GM19468 (cell line): ENCODE measurements at regions not wholly inside any gene's neighbourhood (a gene's known extent, or its start where the extent isn't known, plus 50 kb on each side); places are given as distances from the start of the nearest gene placed in this dataset.

ENCODE experiments used
- ATAC-seq: cut with Tn5 transposase; IDR thresholded peaks from one replicate; pipeline ENCODE4 v1.9.1; 2021; ENCODE audit warnings: mild to moderate bottlenecking, moderate library complexity, moderate number of reproducible peaks; ENCODE audit not compliant: unreplicated experiment; ENCODE audit errors: extremely low read depth

DNA sequence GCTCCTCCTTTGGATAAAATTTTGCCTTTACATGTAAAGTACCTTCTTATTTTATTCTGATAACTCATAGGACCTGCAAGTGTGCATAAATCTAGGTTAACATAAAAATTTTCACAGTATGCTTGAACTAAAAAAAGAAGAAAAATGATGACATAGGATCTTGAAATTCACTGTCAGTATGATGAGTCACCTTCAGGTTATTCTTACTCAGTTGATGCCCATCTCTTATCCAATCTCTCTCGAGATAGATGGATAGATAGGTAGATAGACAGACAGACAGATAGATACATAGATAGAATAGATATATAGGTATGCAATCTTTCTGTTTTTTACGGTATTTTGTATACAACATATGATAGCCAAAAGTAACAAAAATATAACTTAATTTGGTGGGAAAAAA lies 485.5 kb downstream of the NAF1 start:
- ATAC-seq: no peak

DNA sequence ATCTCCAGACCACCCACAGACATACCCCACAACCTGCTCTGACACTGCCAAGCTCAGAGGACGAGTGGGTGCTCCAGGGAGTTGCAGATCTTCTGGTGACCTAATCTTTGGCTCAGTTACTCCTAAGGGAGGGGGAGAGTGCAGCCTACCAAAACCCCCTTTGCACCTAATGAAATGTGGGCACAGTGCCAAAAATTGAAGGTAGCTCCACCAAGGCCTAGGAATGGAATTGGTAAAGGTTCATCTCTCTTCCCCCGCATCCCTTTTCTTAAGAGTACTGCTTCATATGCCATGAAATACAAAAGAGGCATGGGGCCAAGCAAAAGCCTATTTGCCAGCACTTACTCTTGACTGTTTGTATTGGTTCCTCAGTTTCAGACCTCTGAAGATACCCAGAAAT lies 491.0 kb downstream of the NAF1 start:
- ATAC-seq: no peak

DNA sequence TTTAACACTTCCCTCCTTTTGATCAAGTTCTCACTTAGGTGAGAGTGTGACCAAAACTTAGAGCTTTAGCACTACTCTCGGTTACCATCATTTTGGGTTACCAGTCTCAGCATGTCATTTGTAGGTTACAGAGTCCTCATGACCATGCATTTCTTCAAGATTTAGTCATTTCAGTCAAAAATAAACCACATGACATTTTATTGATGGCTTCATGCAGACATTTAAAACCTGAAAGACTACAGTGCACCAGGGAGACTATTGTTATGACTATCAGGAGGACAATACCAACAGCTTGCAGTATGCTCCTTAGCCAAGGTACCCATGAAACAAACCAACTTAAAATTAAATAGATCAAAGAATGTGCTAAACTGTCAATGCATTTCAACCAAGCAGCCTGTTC lies 498.1 kb upstream of the FSTL5 start:
- no peak for ATAC-seq

DNA sequence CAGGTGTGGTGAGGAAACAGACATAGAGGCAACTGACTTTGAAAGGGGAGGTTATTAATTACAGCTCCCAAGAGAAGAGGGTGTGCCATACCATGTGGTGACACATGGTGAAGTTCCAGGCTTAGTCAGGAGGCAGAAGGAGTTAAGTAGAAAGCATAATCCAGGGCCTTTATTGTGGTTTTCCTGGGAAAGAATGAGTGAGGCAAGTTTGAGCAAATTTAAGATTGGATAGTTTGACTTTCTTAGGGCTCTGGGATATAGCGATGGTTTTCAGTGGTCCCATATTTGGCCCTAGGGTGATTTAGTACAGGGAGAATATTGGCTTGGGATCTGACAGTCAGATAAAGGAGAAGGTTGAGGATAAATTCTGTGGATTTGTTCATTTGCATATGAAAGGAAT lies 495.9 kb upstream of the FSTL5 start:
- ATAC-seq: no peak

DNA sequence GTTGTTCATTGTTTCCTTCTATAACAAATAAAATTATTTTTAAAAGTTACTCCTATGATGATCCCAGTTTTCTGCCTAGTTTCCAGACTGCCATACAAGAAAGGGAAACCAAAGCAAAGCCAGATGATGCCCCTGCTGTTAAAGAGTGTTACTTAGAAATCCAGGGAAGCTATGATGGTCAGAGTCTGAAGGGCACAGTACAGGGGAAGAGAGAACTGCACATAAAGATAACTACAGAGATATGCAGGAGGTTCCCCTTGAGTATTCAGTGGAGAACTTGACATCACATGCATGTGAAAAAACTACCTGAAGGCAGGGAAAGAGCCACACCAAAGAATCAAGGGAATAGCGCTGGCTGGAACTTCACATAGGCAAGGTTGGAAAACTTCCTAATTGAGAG lies 494.2 kb upstream of the FSTL5 start:
- no peak for ATAC-seq

DNA sequence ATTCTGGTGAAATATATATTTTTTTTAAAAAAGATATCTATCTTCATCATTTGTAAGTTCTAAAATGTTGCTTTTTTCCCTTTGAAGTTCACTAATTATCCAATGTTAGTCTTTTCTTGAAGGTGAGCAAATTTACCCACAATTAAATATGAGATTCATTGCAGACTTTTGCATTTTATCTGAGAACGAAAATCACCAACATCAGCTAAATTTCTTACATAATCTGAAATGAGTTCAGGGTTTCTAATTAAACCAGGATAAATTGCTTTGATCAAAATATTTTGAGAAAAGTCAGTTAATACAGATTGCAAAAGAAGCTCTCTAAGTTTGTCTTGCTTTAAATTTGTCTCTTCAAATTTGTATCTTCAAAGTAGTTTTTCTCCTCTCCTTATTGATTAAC lies 486.4 kb upstream of the FSTL5 start:
- ATAC-seq: no peak

DNA sequence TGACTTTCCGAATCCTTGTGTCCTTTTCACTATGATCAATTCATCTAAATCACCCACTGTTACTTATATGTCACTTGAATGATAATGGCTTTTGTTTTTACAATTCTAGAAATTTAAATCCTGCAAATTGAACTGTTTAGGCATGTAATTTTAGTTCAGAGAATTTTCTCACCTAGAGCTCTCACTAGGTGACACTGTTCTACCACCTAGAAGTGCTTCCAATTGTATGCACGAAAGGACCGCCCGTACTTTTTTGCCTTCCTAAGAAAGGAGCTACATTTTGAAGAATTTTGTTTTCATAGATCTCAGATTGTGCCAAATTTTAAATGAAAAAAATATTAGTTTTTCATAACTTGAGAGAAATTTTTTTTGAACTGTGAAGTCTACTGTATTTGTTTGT lies 481.6 kb upstream of the FSTL5 start:
- ATAC-seq: no peak

DNA sequence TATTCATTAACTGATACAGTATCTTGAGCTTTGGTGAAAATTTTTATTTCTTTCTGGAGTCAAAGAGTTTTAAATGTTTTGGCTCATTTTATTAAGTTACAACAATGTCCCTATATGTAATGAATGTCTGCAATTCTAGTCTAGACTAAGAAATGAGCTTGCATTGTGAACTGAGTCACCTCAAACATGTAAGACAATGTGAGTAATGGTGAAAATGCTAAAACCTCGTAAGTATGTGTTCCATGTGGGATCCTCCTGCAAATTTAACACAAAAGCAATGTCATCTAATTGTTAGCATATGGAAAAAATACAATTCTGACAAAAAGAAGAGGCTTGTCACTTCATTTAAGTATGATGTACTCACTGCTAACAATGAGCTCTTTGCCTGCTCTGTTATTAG lies 480.5 kb upstream of the FSTL5 start:
- ATAC-seq: no peak

DNA sequence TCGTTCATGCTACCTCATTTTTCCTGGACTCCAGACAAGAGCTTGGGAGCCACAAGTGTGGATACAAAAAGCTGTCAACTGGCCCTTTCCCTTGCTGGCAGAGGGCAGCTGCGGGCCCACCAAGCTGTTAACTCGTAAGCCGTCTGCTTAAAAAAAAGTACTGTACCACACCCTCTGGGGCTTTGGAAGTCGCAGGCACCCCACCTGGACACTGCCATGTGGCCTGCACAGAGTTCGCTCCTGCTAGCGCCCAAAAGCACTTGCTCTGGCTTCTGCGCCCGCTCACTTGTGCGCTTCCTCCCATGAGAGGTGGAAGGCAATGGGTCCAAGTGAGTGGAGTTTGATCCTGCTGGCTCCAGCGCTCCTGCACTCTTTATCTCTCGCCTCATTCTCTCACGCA lies 476.4 kb upstream of the FSTL5 start:
- no peak for ATAC-seq

DNA sequence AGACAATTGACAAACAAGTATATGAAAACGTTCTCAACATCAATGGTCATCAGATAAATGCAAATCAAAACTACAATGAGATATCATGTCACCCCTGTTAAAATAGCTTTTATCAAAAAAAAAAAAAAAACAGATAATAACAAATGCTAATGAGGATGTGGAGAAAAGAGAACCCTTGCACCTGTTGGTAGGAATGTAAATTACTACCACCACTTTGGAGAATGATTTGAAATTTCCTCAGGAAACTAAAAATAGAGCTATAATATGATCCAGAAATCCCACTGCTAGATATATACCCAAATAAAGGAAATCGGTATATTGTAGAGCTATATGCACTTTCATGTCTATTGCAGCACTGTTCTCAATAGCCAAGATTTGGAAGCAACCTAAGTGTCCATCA lies 470.6 kb upstream of the FSTL5 start:
- no peak for ATAC-seq

DNA sequence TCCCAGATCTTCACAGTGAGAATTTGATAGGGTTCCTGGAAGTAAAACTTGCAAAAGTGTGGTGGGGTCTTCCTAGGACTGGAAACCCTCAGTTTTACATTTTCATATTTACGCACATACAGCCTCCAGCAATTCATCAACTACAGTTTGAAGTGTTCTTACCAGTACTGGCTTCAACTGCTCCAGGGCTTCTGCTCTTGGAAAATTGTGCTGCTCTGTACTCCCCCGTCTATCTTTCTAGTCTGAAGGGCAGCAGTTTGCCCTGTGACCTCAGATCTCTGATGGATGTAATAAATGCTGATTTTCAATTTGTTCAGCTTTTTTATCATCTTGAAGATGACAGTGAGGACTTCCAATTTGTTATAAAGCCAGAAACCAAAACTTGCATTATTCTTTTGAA lies 458.9 kb upstream of the FSTL5 start:
- no peak for ATAC-seq

DNA sequence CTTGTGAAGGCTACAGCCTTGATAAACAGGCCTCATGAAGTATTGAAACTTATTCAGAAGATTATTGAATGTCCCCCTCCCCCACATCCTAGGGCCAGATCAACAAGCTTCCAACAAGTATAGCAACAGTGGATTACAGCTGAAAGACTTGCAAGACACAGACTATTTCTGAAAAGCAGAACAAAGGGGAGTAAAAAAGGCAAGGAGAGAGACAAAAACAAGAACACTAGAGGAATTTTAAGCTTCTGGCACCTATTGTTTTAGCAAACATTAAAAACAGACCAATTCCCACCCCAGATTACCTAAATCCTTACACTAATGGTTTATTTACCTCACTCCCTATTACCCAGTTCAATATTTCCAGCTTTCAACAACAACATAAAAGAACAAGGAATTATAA lies 446.3 kb upstream of the FSTL5 start:
- no peak for ATAC-seq

DNA sequence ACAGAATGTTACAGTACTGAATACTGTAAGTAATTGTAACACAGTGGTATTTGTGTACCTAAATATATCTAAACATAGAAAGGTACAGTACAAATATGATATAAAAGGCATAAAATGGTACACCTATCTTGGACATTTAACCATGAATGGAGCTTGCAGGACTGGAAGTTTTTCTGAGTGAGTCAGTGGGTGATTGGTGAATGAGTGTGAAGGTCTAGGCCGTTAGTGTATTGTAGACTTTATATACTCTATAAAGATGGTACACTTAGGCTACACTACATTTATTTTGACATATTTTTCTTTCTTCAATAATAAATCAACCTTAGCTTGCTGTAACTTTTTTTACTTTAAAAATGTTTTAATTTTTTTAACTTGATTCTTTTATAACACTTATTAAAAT lies 422.5 kb upstream of the FSTL5 start:
- no peak for ATAC-seq

DNA sequence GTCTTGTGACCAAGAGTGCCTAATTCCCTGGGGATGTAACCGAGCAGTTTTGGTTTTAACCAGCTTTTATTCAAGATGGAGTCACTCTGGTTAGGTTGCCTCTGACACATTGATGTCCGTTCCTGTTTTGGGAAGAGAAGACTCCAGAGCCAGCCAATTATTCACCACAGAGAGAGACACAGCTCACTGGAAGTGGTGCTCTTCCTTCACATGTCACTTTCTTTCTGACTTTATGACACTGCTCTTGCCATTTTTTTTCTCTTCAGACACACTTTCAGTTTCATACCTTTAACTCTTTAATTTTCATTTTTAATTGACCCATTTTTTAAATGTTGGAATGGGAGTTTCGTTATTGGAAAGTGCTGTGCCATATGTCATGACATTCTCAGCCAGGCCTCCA lies 418.4 kb upstream of the FSTL5 start:
- ATAC-seq: no peak

DNA sequence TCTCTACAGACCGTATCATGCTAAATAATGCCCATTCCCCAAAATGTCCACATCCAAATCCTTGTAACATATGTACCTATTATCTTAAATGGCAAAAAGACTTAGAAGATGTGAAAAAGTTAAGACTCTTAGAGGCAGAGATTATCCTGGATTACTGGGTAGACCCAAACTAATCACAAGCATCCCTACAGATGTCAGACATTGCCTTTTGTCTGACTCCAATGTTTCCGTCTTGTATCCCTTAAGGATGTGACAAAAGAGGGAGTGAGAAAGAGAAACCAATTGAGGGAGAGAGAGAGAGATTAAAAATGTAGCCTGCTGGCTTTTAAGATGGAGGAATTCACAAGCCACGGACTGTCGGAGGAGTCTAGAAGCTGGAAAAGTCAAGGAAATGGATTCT lies 401.9 kb upstream of the FSTL5 start:
- ATAC-seq: no peak

DNA sequence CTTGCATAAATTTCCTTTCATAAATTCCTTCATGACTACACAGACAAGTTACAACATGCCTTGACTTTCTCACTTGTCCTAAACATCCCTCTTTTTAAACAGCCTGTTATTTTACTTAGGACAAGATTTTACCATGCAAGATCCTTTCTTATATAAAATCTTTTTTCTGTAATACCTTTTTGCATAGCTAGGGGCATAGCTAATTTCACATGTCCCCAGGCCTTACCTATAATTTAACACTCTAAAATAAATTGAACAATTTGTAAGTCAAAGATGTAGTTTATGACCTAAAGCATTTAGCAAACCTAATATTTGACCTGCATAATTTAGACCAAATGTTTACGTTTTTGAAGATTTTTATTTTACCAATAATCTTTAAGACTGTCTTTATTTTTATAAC lies 396.3 kb upstream of the FSTL5 start:
- ATAC-seq: no peak

DNA sequence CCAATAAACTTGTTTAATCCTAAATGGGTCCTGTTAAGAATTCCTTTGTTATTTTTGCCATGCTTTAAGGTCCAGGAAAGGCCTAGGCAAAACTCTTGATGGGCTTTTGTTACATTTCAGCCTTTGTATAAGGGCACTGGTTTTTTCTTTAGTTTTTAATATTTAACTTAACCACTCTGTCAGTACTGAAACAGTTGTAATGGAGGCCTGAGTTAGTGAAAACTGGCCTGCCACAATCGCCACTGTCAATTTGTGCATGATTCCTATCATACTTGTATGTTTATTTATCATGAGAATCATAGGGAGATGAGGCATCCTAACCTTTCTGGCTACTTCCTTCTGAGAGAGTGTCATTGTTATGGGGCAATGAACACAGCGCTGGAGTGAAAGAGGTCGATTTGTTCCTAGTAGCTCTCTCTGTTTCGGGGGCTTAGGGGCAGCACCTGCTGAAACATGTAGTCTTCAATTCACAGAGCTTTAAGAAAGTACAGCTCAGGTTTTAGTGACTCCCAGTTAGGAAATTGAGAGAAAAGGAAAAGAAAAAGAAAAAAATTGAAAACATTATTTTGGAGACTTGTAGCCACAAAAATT lies 393.8 kb upstream of the FSTL5 start:
- no peak for ATAC-seq

DNA sequence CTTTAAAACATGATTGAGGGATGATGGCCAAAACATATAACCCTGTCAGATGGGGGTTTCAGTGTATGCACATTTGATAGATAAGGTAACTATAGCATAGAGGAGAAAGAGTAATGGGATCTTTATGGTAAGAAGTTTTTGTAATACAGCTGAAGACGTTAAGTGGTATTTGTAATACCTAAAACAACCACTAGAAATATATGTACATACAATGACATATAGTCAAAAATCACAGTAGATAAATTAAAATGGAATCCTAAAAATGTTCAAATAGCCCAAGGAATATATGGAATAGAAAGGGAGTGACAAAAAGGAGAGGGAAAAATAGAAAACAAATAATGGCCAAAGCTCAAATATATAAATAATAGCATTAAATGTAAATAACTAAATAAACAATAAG lies 371.3 kb upstream of the FSTL5 start:
- ATAC-seq: no peak

DNA sequence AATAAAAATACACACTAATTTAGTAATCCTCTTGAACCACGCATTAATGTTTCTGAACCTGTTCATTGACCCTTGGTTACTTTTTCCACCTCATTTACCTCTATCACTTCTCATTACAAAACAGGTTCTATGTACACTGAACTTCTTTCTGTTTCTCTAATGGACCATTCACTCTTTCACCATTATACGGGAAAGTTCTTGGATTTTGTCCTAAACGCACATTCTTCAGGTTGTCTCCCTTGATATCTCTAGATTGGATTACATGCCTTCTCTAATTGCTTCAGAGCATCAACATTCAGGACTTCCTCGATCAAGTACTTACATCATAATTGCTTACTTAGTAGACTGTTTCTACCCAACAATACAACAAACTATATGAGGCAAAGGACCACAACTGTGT lies 359.4 kb upstream of the FSTL5 start:
- no peak for ATAC-seq

DNA sequence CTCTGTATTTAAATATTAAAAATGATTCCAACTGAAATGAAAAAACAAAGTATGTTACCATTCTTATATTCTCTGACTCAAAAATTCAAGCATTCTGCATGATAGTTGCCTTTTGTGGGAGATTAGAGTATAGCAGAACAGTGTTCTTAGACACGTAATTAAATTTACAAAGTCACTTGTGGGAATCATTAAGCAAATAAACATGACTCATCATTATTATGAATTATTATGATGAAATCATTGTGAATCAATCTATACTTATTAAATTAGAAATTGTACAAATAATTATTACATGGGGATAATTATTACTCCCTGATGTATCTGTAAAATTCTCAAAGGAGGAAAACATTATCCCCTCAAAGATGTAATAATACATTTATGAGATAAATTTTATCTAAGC lies 358.9 kb upstream of the FSTL5 start:
- no peak for ATAC-seq

DNA sequence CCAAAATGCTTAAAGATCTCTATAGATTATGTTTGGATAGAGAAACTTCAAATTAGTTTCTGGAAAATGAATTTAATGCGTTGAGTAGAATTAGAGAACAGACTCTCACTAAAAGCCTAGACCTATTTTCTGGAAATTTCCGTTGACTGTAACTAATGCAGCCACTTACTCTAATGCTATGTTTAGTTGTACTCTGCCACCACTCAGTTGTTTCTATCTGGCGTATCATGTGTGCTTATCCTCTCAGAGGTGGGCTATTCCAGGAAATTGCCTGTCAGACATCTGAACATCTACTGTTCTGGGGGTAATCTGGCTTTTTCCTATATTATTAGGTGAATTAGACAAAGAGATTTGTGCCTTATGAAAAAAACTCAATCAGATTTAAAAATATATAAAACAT lies 347.1 kb upstream of the FSTL5 start:
- ATAC-seq: no peak

DNA sequence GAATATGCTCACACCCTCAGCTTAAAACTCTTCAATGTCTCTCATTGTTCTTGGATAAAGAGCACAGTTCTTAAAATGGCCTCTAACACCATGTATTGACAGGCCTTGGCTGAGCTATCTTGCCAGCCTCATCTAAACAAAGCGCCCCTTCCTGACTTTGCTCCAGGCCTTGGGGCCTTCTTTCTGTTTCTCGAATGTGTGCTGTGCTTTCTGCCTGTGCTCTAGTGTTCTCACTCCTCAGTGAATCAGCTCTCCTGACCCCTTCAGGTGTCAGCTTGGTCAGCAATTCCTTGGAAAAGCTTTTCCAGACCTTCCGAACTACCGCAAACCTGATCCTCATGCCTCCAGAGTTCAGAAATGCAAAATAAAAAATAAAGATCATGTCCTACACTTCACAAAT lies 346.3 kb upstream of the FSTL5 start:
- no peak for ATAC-seq

DNA sequence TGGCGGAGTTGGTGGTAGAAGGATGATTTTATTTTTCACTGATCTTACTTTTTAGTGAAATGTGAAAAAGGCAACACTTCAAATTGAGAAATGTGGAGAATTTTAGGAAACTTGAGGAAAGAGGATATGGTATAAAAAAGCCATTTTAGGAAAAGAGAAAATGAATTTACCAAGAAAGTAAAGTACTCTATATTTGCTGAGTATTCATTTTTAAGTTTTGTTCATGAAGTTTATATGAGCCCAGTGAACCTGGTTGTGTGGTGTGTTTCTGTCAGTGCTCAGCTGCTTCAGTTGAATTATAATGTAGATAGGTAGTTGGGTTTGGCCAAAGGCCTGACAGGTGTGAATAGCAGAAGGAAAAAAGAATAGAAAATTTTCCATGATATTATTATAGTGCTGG lies 345.5 kb upstream of the FSTL5 start:
- ATAC-seq: no peak
